ENCODE measurements at regions not wholly inside any gene's neighbourhood (a gene's known extent, or its start where the extent isn't known, plus 50 kb on each side); places are given as distances from the start of the nearest gene placed in this dataset.

DNA sequence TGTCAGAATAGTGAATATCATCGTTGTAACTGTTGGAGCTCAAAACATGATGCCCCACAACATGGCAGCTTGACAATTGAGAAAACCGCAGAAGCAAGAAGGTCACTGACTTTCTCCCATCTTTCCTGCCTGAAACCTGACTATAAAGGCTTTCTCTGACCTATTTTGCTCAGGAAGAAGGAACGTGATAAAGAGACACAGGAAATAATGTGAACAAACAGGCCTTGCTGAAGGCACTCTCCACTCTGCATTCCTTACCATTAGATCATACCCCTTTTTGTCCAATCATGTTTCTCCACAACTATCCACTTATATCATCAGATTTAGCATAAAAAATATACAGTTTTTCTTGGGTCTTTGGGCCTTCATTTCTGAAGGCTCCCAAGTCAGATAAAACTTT is 916.8 kb downstream of the METTL15 start:
- H3K4me3 Mint-ChIP-seq (ENCODE audit: unreplicated experiment), result no peak overlapping the region
- H3K4me1 Mint-ChIP-seq (ENCODE audit: low read depth), result peaks cover 14% of the 10 kb centered on the region
- no peaks in the 10 kb centered on the region for H3K27me3 Mint-ChIP-seq (ENCODE audit: low read depth)
- TF ChIP-seq, protein P1, sequence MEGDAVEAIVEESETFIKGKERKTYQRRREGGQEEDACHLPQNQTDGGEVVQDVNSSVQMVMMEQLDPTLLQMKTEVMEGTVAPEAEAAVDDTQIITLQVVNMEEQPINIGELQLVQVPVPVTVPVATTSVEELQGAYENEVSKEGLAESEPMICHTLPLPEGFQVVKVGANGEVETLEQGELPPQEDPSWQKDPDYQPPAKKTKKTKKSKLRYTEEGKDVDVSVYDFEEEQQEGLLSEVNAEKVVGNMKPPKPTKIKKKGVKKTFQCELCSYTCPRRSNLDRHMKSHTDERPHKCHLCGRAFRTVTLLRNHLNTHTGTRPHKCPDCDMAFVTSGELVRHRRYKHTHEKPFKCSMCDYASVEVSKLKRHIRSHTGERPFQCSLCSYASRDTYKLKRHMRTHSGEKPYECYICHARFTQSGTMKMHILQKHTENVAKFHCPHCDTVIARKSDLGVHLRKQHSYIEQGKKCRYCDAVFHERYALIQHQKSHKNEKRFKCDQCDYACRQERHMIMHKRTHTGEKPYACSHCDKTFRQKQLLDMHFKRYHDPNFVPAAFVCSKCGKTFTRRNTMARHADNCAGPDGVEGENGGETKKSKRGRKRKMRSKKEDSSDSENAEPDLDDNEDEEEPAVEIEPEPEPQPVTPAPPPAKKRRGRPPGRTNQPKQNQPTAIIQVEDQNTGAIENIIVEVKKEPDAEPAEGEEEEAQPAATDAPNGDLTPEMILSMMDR (IDR thresholded peaks at IDR 0.05), result no peak
- no peak overlapping the region for H3K27ac Mint-ChIP-seq (ENCODE audit: unreplicated experiment)
- H3K36me3 Mint-ChIP-seq (ENCODE audit: low read depth), result peaks cover 2% of the 10 kb centered on the region
- no peak for DNase-seq (ENCODE audit: low spot score)
- H3K9me3 Mint-ChIP-seq (ENCODE audit: low read depth), result peaks cover 30% of the 10 kb centered on the region

DNA sequence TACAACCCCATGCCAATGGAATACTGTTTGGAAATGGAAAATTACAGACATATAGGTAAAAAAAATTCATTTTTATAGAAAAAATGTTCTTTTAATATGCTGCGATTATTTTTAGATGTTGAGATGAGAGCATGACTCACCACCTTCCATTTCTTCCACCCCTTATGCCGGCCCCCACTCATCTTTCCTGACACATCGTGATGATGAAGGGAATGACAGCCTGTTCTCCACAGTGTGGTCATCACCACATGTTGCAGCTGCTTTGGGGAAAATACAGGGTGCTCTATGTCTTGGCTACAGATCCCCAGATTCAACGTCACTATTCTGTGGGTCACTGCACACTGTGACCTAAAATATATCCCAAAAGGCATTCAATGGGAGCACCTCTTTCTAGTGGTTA is 916.2 kb downstream of the METTL15 start:
- no peak for DNase-seq (ENCODE audit: low spot score)
- Mint-ChIP-seq H3K4me3 (ENCODE audit: unreplicated experiment) (no peak overlapping the region), H3K27me3 (ENCODE audit: low read depth) (no peaks in the 10 kb centered on the region), H3K4me1 (ENCODE audit: low read depth) (peaks cover 19% of the 10 kb centered on the region), H3K36me3 (ENCODE audit: low read depth) (peaks cover 2% of the 10 kb centered on the region), H3K9me3 (ENCODE audit: low read depth) (peaks cover 29% of the 10 kb centered on the region), H3K27ac (ENCODE audit: unreplicated experiment) (no peak overlapping the region)
- TF ChIP-seq, protein P1 (IDR thresholded peaks at IDR 0.05), result no peak

DNA sequence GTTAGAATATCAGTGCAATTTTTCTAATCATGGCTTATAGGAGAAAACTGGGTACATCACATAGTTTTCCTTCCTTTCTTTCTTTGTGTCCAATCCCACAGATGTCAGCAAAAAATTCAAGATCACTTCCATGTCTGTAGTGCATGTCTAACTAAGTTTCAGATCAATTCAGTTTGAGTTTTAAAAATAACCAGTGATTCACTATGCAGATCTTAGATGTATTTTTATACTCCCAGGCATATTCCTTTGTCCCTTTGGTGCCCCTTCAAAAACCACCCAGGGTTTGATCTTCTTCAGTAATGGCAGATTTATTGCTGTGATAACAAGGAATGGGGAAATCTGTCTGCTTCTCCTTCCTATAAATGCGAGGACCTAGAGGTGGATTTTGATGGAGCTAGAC is 915.6 kb downstream of the METTL15 start:
- H3K27ac Mint-ChIP-seq (ENCODE audit: unreplicated experiment), result no peak overlapping the region
- H3K4me1 Mint-ChIP-seq (ENCODE audit: low read depth), result peaks cover 25% of the 10 kb centered on the region
- TF ChIP-seq, protein P1 (IDR thresholded peaks at IDR 0.05), result no peak
- DNase-seq (ENCODE audit: low spot score), result no peak
- peaks cover 2% of the 10 kb centered on the region for H3K36me3 Mint-ChIP-seq (ENCODE audit: low read depth)
- H3K27me3 Mint-ChIP-seq (ENCODE audit: low read depth), result no peaks in the 10 kb centered on the region
- H3K9me3 Mint-ChIP-seq (ENCODE audit: low read depth), result peaks cover 22% of the 10 kb centered on the region
- H3K4me3 Mint-ChIP-seq (ENCODE audit: unreplicated experiment), result no peak overlapping the region

DNA sequence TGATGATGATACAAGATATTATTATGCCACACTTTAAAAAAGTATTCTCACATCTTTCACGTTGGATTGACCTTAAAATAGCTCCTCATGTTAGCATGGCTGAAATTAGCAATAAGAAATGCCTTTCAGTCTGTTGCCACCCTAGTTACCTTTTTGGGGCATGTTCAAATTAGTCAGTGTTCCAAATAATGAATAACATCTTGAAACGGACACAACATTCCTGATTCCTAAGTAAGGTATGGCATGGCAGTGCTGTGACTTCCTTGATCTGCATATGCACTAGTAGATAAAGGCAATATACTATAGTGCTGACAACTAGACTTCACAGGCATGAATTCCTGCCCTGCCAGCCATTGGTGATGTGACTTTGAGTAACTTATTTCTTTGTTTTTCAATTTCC is 914.5 kb downstream of the METTL15 start:
- peaks cover 14% of the 10 kb centered on the region for H3K9me3 Mint-ChIP-seq (ENCODE audit: low read depth)
- H3K27me3 Mint-ChIP-seq (ENCODE audit: low read depth), result no peaks in the 10 kb centered on the region
- H3K4me3 Mint-ChIP-seq (ENCODE audit: unreplicated experiment), result no peak overlapping the region
- H3K27ac Mint-ChIP-seq (ENCODE audit: unreplicated experiment), result no peak overlapping the region
- TF ChIP-seq, protein P1 (IDR thresholded peaks at IDR 0.05), result no peak
- no peaks in the 10 kb centered on the region for H3K36me3 Mint-ChIP-seq (ENCODE audit: low read depth)
- no peak for DNase-seq (ENCODE audit: low spot score)
- peaks cover 30% of the 10 kb centered on the region for H3K4me1 Mint-ChIP-seq (ENCODE audit: low read depth)

DNA sequence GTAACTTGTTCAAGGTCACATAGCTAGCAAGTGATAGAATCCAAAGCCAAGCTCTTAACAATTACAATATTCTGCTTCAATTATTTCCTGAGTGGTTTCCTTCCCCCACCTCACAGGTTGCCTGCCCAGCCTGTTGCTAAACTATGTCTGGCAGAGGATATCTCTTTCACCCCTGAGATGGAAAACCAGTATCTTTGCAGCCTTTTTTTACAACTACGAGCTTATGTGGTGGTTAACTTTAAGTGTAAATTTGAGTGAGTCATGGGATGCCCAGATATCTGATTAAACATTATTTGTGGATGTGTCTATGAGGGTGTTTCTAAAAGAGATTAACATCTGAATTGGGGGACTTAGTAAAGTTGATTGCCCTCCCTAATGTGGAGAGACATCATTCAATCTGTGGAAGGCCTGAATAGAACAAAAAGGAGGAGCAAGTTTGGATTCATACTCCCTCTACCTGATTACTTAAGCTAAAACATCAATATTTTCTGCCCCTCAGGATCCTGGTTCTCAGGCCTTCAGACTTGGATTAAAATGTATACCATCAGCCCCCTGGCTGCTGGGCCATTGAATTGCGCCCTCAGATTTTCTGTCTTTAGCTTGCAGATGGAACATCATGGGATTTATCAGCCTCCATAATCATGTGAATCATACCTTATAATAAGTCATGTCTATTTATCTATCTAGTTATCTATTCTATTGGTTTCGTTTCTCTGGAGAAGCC is 911.9 kb downstream of the METTL15 start:
- TF ChIP-seq, protein P1 (IDR thresholded peaks at IDR 0.05), result peak; percentile 74
- H3K4me1 Mint-ChIP-seq (ENCODE audit: low read depth), result peaks cover 30% of the 10 kb centered on the region
- H3K4me3 Mint-ChIP-seq (ENCODE audit: unreplicated experiment), result no peak overlapping the region
- no peaks in the 10 kb centered on the region for H3K36me3 Mint-ChIP-seq (ENCODE audit: low read depth)
- no peaks in the 10 kb centered on the region for H3K27me3 Mint-ChIP-seq (ENCODE audit: low read depth)
- peaks cover 8% of the 10 kb centered on the region for H3K9me3 Mint-ChIP-seq (ENCODE audit: low read depth)
- H3K27ac Mint-ChIP-seq (ENCODE audit: unreplicated experiment), result no peak overlapping the region
- no peak for DNase-seq (ENCODE audit: low spot score)

Data from chondrocyte (in vitro differentiated cells).